ENCODE measurements at regions not wholly inside any gene's neighbourhood (a gene's known extent, or its start where the extent isn't known, plus 50 kb on each side); places are given as distances from the start of the nearest gene placed in this dataset.

DNA sequence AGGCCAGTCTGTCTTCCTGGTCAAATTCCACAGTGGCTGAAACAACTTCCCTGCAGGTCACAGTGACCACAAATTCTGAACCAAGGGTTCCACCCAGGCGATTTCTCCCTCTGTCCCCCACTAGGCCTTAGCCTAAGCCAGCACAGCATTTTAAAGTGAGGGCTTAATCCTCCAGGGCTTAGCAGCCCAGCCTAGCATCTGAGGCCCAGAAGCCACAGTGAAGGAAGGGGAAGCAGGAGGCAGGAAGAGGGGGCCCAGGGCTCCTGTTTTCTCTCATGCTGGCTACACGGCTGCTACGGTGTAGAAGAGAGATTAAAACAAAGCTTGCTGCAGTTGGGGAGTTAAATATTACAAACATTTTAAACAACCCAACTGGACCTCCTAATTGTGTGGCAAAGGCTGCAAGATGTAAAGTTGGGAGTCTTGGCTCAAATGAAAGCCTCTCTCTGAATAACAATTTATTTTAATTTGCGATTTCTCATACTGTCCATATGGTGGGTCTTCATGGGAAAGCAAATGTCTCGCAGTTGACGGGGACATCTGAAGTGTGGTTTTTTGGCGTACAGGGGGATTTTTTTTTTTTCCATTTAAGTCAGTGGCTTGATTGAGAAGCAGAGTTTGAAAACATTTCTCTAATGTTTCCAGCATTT, 170.8 kb upstream of the RAI2 start:
- no peak for TF ChIP-seq POLR2A (IDR thresholded peaks at IDR 0.05; ENCODE audit: low read depth, low read length)
- no peak for TF ChIP-seq EZH2 (IDR thresholded peaks at IDR 0.05; ENCODE audit: borderline replicate concordance, low read depth, low read length, severe bottlenecking)
- TF ChIP-seq, protein P1, sequence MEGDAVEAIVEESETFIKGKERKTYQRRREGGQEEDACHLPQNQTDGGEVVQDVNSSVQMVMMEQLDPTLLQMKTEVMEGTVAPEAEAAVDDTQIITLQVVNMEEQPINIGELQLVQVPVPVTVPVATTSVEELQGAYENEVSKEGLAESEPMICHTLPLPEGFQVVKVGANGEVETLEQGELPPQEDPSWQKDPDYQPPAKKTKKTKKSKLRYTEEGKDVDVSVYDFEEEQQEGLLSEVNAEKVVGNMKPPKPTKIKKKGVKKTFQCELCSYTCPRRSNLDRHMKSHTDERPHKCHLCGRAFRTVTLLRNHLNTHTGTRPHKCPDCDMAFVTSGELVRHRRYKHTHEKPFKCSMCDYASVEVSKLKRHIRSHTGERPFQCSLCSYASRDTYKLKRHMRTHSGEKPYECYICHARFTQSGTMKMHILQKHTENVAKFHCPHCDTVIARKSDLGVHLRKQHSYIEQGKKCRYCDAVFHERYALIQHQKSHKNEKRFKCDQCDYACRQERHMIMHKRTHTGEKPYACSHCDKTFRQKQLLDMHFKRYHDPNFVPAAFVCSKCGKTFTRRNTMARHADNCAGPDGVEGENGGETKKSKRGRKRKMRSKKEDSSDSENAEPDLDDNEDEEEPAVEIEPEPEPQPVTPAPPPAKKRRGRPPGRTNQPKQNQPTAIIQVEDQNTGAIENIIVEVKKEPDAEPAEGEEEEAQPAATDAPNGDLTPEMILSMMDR (IDR thresholded peaks at IDR 0.05; ENCODE audit: extremely low read depth in 1 of 2, insufficient read depth in 1 of 2, low read depth in 1 of 2, low read length in 2 of 2): no peak
- TF ChIP-seq POLR2AphosphoS5 (IDR thresholded peaks at IDR 0.05; ENCODE audit: insufficient read depth, low read depth, low read length): no peak
- no peak for TF ChIP-seq MAX (IDR thresholded peaks at IDR 0.05; ENCODE audit: insufficient read depth, insufficient read length)
- TF ChIP-seq MYC (IDR thresholded peaks at IDR 0.05; ENCODE audit: low read depth, low read length): no peak
- no peak for TF ChIP-seq JUN (IDR thresholded peaks at IDR 0.05; ENCODE audit: borderline replicate concordance, insufficient read depth, insufficient read length, low read depth)

All from endothelial cell of umbilical vein (primary cell).